ENCODE measurements at regions not wholly inside any gene's neighbourhood (a gene's known extent, or its start where the extent isn't known, plus 50 kb on each side); places are given as distances from the start of the nearest gene placed in this dataset.
"Not testable (repeated sequence)": the region's sequence is repeated elsewhere in the genome, so short reads cannot be mapped to it uniquely, and the experiment has no call there.

DNA sequence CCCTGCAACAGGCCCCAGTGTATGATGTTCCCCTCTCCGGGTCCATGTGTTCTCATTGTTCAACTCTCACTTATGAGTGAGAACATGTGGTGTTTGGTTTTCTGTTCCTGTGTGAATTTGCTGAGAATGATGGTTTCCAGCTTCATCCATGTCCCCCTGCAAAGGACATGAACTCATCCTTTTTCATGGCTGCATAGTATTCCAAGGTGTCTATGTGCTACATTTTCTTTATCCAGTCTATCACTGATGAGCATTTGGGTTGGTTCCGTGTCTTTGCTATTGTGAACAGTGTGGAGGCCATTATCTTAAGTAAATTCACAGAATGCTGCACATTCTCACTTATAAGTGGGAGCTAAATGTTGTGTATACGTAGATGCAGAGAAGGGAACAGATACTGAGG, 205.3 kb downstream of the SHOX start:
- not testable (repeated sequence) for TF ChIP-seq CTCF, POLR2A (IDR thresholded peaks at IDR 0.05)
